GM12878 (cell line): ENCODE measurements at regions not wholly inside any gene's neighbourhood (a gene's known extent, or its start where the extent isn't known, plus 50 kb on each side); places are given as distances from the start of the nearest gene placed in this dataset.

ENCODE experiments used
- ATAC-seq: fragments of 200-7000 bp; cut with Tn5 transposase; 3 replicates; pipeline ENCODE4 v1.9.1; 2020; ENCODE audit warnings: mild to moderate bottlenecking, moderate library complexity
- BruUV-seq: library from RNA; stranded (reverse); fragments of 400-500 nt; replicated peaks from 2 replicates; lab custom pipeline; 2021; lab: Mats Ljungman, UMichigan
- CTCF ChIA-PET: fragments of 300-600 bp; sonication (Branson Sonifier 250); formaldehyde crosslinking; extraction: SDS; loops from one replicate; lab custom pipeline; 2021; ENCODE audit warnings: inconsistent platforms; lab: Yijun Ruan, JAX
- POLR2A ChIA-PET: fragments of 350-600 bp; formaldehyde crosslinking; extraction: SDS; loops from one replicate; lab custom pipeline; 2021; ENCODE audit warnings: inconsistent platforms; lab: Charles Lee
- RAD21 ChIA-PET: fragments of 300-600 bp; sonication (Branson Sonifier 250); formaldehyde crosslinking; loops from one replicate; lab custom pipeline; 2023; ENCODE audit warnings: antibody characterized with exemption; ENCODE audit not compliant: unreplicated experiment; lab: Charles Lee
- SMC1A ChIA-PET: fragments of 300-600 bp; sonication (Branson Sonifier 250); formaldehyde crosslinking; loops from one replicate; lab custom pipeline; 2023; ENCODE audit not compliant: unreplicated experiment, uncharacterized antibody; lab: Charles Lee
- DNase-seq: peaks from one replicate; pipeline ENCODE4 v3.0.0-alpha.2; 2011; ENCODE audit warnings: low read depth, low spot score
- FAIRE-seq: peaks from 3 replicates; lab custom pipeline; 2011; peaks lifted over from hg19 to GRCh38; lab: Jason Lieb, UNC
- H2AFZ ChIP-seq: 2 replicates; pipeline ENCODE4 v1.6.0; 2011; ENCODE audit warnings: low read depth, low read length, control low read depth; ENCODE audit not compliant: control insufficient read depth
- H3K27ac ChIP-seq: 2 replicates; pipeline ENCODE4 v1.5.1; 2011; ENCODE audit warnings: control low read depth; ENCODE audit not compliant: control insufficient read depth, insufficient read depth
- H3K27me3 ChIP-seq, 2 experiments: replicated peaks in 1 of 2; 2 replicates each; pipeline versions ENCODE4 v1.6.0 to v1.6.1; 2011; ENCODE audit warnings: low read length in 1 of 2; ENCODE audit not compliant: control insufficient read depth in 2 of 2, insufficient read depth in 2 of 2
- H3K36me3 ChIP-seq, 2 experiments: 2 replicates each; pipeline ENCODE4 v1.5.1; 2011; ENCODE audit warnings: low read length in 1 of 2; ENCODE audit not compliant: control insufficient read depth in 2 of 2, insufficient read depth in 2 of 2
- H3K4me1 ChIP-seq: 2 replicates; pipeline ENCODE4 v1.6.1; 2011; ENCODE audit warnings: mild to moderate bottlenecking, low read length, moderate library complexity, mixed read lengths; ENCODE audit not compliant: control insufficient read depth, insufficient read depth
- H3K4me2 ChIP-seq: 2 replicates; pipeline ENCODE4 v1.6.0; 2011; ENCODE audit warnings: control low read depth; ENCODE audit not compliant: control insufficient read depth, insufficient read depth
- H3K4me3 ChIP-seq: fragments of 200-600 bp; sonication (generic); 2 replicates; pipeline ENCODE4 v1.5.1; 2016
- H3K79me2 ChIP-seq: 2 replicates; pipeline ENCODE4 v1.6.0; 2011; ENCODE audit warnings: low read length; ENCODE audit not compliant: control insufficient read depth, insufficient read depth
- H3K9ac ChIP-seq: 2 replicates; pipeline ENCODE4 v1.8.0; 2011; ENCODE audit warnings: low read length, control low read depth, mixed read lengths; ENCODE audit not compliant: control insufficient read depth, insufficient read depth
- H3K9me3 ChIP-seq: replicated peaks from 3 replicates; pipeline ENCODE4 v1.5.1; 2011; ENCODE audit warnings: mild to moderate bottlenecking, low read length; ENCODE audit not compliant: control insufficient read depth, insufficient read depth
- H4K20me1 ChIP-seq: 2 replicates; pipeline ENCODE4 v1.6.0; 2011; ENCODE audit not compliant: control insufficient read depth, insufficient read depth
- CHD2 ChIP-seq: IDR thresholded peaks from 2 replicates; pipeline ENCODE4 v1.6.1; 2011; ENCODE audit warnings: low read depth, low read length, improper control_type of control experiment, borderline replicate concordance
- CREM ChIP-seq: IDR thresholded peaks from 2 replicates; pipeline ENCODE4 v1.6.1; 2014; ENCODE audit warnings: antibody characterized with exemption, low read depth
- FOXK2 ChIP-seq: fragments of 450-650 bp; IDR thresholded peaks from 2 replicates; pipeline ENCODE4 v1.6.1; 2017; ENCODE audit warnings: mild to moderate bottlenecking, moderate library complexity
- FOXM1 ChIP-seq: IDR thresholded peaks from 2 replicates; pipeline ENCODE4 v1.6.1; 2012; ENCODE audit warnings: low read depth, mild to moderate bottlenecking, inconsistent platforms, low read length, moderate library complexity
- HDAC6 ChIP-seq: fragments of 200-600 bp; sonication (generic); IDR thresholded peaks from one replicate; pipeline ENCODE4 v1.8.0; 2017; ENCODE audit warnings: antibody characterized with exemption; ENCODE audit not compliant: unreplicated experiment
- IKZF1 ChIP-seq: fragments of 450-650 bp; conservative IDR thresholded peaks from 2 replicates; pipeline ENCODE4 v1.6.1; 2017; ENCODE audit warnings: antibody characterized with exemption, mild to moderate bottlenecking
- MYB ChIP-seq: fragments of 150-350 bp; IDR thresholded peaks from 2 replicates; pipeline ENCODE4 v1.6.1; 2014; ENCODE audit warnings: mild to moderate bottlenecking, low read depth, low read length, borderline replicate concordance
- NFYB ChIP-seq: IDR thresholded peaks from 2 replicates; pipeline ENCODE4 v1.6.1; 2011; ENCODE audit warnings: low read depth, mild to moderate bottlenecking, low read length, improper control_type of control experiment, moderate library complexity; ENCODE audit not compliant: insufficient read depth
- SRF ChIP-seq, 2 experiments: IDR thresholded peaks; 2 replicates each; pipeline ENCODE4 v1.6.1; 2011; ENCODE audit warnings: low read depth in 2 of 2, low read length in 2 of 2, mild to moderate bottlenecking in 1 of 2, moderate library complexity in 1 of 2
- TCF12 ChIP-seq: IDR thresholded peaks from 2 replicates; pipeline ENCODE4 v1.6.1; 2011; ENCODE audit warnings: low read depth, mild to moderate bottlenecking, low read length
- WGBS: methylation state at CpG from one replicate; pipeline ENCODE4 v1.1.6; 2016; ENCODE audit warnings: low lambda C conversion rate; ENCODE audit not compliant: insufficient replicate concordance, insufficient coverage; ENCODE audit errors: missing lambda C conversion rate; 5-methylcytosine and 5-hydroxymethylcytosine counted together
- in situ Hi-C: fragments of 300-500 bp; cut with MboI; formaldehyde crosslinking; loops from 9 replicates; pipeline ENCODE4 v1.14.3; 2018; ENCODE audit warnings: mixed read lengths
- intact Hi-C: fragments of 100-400 bp; cut with micrococcal nuclease; formaldehyde crosslinking; loops from one replicate; pipeline ENCODE4 v1.14.2; 2022; ENCODE audit not compliant: unreplicated experiment
- TF ChIP-seq, protein P1 (sequence below): IDR thresholded peaks from 2 replicates; pipeline ENCODE4 v1.6.1; 2011; ENCODE audit warnings: mild to moderate bottlenecking, low read depth, low read length, moderate library complexity; ENCODE audit not compliant: insufficient replicate concordance

DNA sequence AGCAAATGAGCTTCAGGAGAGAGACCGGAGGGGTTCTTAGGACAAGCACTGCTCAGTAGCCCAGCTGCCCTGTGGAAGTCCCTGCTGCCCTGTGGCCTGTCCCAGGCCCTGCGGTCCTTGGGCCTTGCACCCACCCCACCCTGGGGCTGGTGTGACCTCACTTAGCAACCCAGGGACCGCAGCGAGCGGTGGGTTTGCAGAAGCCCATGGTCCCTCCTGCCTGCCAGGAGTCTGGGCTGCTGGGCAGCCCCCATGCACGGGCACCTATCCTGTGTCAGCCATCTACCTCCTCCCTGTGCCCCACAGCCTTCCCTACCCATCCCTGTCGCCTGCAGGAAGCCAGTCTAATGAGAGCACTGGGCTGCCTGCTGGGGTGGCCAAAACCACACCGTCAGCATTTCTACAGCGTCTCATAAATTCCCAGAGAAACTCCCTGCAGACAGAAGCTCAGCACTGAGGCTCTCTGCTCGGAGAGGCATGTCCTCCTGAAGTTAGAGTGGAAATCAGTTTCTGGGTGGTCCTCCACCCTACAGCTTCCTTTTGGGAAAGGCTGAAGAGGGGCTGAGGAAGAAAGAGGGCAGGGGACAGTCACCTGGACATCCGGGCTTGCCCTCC lies 231.1 kb upstream of the HS6ST1 start:
- ChIA-PET RAD21 (no interaction called here), CTCF (no interaction called here), SMC1A (no interaction called here), POLR2A (no interaction called here)
- H3K27ac ChIP-seq, result no peak overlapping the region
- H3K4me1 ChIP-seq, result no peaks in the 10 kb centered on the region
- TF ChIP-seq CHD2, result no peak
- no peak for TF ChIP-seq FOXM1
- no peak for TF ChIP-seq HDAC6
- TF ChIP-seq FOXK2, result no peak
- no peak for TF ChIP-seq MYB
- TF ChIP-seq TCF12, result no peak
- no peak for TF ChIP-seq IKZF1
- no peak for TF ChIP-seq NFYB
- no peak for TF ChIP-seq CREM
- no peak for TF ChIP-seq SRF (IDR thresholded peaks at IDR 0.05; ENCODE audit: low read depth in 2 of 2, low read length in 2 of 2)
- TF ChIP-seq, protein P1, sequence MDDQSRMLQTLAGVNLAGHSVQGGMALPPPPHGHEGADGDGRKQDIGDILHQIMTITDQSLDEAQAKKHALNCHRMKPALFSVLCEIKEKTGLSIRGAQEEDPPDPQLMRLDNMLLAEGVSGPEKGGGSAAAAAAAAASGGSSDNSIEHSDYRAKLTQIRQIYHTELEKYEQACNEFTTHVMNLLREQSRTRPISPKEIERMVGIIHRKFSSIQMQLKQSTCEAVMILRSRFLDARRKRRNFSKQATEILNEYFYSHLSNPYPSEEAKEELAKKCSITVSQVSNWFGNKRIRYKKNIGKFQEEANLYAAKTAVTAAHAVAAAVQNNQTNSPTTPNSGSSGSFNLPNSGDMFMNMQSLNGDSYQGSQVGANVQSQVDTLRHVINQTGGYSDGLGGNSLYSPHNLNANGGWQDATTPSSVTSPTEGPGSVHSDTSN, result no peak
- no peak for DNase-seq
- H3K79me2 ChIP-seq, result no peaks in the 10 kb centered on the region
- WGBS, result 34% methylated on average over 11 of the region's 11 CpGs
- H3K27me3 ChIP-seq, result peaks cover 2% of the 10 kb centered on the region in 2 experiments; a peak in 1 of 4 replicates
- intact Hi-C loops (no loop called here), in situ Hi-C loops (no loop called here)
- no peaks in the 10 kb centered on the region for H3K9me3 ChIP-seq
- H2AFZ ChIP-seq, result no peak overlapping the region
- no peaks in the 10 kb centered on the region for H3K36me3 ChIP-seq
- ATAC-seq, result no peak
- no peak for FAIRE-seq
- H4K20me1 ChIP-seq, result no peaks in the 10 kb centered on the region
- no peak overlapping the region for H3K4me2 ChIP-seq
- no TSS peak for BruUV-seq
- H3K9ac ChIP-seq, result no peak overlapping the region
- no peak overlapping the region for H3K4me3 ChIP-seq
